Fibroblast of villous mesenchyme (primary cell): ENCODE measurements at regions not wholly inside any gene's neighbourhood (a gene's known extent, or its start where the extent isn't known, plus 50 kb on each side); places are given as distances from the start of the nearest gene placed in this dataset.
"Not testable (repeated sequence)": the region's sequence is repeated elsewhere in the genome, so short reads cannot be mapped to it uniquely, and the experiment has no call there.

Experiments
- DNase-seq: peaks from one replicate; pipeline ENCODE4 v3.0.0-alpha.2; 2010; ENCODE audit warnings: low read depth
- H3K4me3 ChIP-seq: 2 replicates; pipeline ENCODE4 v1.5.1; 2011; ENCODE audit warnings: low read depth, mild to moderate bottlenecking, low read length
- TF ChIP-seq, protein P1 (sequence below): IDR thresholded peaks from 2 replicates; pipeline ENCODE4 v1.5.1; 2012; ENCODE audit warnings: low read depth, mild to moderate bottlenecking, low read length; ENCODE audit not compliant: insufficient read depth

- H3K4me3 ChIP-seq: no peak overlapping the region
- TF ChIP-seq, protein P1, sequence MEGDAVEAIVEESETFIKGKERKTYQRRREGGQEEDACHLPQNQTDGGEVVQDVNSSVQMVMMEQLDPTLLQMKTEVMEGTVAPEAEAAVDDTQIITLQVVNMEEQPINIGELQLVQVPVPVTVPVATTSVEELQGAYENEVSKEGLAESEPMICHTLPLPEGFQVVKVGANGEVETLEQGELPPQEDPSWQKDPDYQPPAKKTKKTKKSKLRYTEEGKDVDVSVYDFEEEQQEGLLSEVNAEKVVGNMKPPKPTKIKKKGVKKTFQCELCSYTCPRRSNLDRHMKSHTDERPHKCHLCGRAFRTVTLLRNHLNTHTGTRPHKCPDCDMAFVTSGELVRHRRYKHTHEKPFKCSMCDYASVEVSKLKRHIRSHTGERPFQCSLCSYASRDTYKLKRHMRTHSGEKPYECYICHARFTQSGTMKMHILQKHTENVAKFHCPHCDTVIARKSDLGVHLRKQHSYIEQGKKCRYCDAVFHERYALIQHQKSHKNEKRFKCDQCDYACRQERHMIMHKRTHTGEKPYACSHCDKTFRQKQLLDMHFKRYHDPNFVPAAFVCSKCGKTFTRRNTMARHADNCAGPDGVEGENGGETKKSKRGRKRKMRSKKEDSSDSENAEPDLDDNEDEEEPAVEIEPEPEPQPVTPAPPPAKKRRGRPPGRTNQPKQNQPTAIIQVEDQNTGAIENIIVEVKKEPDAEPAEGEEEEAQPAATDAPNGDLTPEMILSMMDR: no peak
- DNase-seq: no peak
Measured at GRCh38 chr5:135738564-135738875, 95.9 kb upstream of the SLC25A48 start.

GRCh38 chr5:135737701-135738563 is 96.5 kb upstream of the SLC25A48 start:
- DNase-seq: no peak
- TF ChIP-seq, protein P1: no peak
- no peak overlapping the region for H3K4me3 ChIP-seq

- not testable (repeated sequence) for DNase-seq, H3K4me3 ChIP-seq
Measured at GRCh38 chr5:135736952-135737351, 97.5 kb upstream of the SLC25A48 start.

DNA sequence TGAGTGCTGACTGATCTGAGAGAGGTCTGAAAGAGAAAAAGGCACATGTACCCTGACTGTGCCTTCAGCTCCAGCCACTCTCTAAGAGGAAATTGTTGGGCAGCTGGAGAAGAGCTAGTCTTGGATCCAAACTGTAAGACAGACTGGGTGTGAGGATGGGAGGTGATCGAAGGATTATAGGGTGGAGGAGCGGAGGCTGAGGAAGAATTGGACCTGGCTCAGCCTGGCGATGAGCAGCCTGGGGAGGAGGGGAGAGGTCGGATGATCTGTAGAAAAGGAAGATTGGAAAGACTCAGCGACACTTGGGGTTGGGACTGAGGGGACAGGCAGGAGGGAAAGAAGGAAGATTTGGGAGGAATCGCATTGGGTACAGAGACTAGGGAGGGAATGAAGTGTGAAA is 98.6 kb upstream of the SLC25A48 start:
- TF ChIP-seq, protein P1: no peak
- H3K4me3 ChIP-seq: no peak overlapping the region
- DNase-seq: no peak

DNA sequence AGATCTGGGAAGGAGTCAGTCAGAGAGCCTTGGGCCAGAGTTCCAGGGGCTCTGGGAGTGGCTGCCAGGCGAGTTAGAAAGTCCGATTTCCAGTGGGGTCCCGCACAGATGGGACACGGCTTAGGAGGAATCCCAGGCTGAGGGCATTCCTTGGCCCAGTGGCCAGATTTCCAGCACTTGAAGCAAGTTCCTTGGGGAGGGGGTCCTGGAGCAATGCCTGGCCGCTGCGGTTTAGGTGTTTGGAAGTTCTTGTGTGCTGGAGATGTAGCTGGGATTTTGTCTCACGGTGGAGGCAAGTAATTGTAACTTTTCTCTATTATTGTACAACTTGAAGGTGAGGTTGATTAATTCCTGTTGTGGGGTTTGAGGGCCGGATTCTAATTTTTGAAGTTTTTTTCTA is 99.5 kb upstream of the SLC25A48 start:
- H3K4me3 ChIP-seq, DNase-seq: not testable (repeated sequence)

GRCh38 chr5:135731034-135731433 is 103.4 kb upstream of the SLC25A48 start:
- DNase-seq, H3K4me3 ChIP-seq: not testable (repeated sequence)

DNA sequence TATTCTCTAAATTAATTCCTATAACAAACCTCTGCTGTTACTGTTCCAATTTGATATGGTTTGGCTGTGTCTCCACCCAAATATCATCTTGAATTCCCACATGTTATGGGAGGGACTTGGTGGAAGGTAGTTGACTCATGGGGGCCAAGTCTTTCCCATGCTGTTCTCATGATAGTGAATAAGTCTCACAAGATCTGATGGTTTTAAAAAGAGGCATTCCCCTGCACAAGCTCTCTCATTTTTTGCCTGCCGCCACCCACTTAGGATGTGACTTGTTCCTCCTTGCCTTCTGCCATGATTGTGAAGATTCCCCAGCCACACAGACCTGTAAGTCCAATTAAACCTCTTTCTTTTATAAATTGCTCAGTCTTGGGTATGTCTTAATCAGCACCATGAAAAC is 104.3 kb upstream of the SLC25A48 start:
- not testable (repeated sequence) for DNase-seq, H3K4me3 ChIP-seq

GRCh38 chr5:135729321-135729786 is 105.1 kb upstream of the SLC25A48 start:
- TF ChIP-seq, protein P1: no peak
- DNase-seq: peak; percentile 13
- no peak overlapping the region for H3K4me3 ChIP-seq

DNA sequence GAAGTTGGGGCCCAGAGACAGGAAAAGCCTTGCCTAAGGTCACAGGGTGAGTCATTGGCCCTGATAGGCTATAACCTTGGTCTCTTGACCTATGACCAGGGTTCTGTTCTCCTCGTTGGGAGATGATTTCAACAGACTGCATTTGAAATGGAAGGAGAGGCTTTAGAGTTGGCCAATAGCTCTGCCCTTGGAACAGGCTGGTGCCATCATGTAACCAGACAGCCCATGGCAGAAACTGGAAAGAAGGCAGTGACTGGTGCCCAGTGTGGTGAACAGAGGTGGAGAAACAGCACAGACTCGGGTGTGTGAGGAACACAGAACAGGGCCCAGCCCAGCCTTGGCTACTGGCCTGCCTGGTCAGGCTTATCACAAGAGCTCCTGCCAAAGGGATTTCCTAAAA is 109.8 kb upstream of the SLC25A48 start:
- DNase-seq: no peak
- H3K4me3 ChIP-seq: no peak overlapping the region
- TF ChIP-seq, protein P1: no peak
